Activated CD8-positive, alpha-beta memory T cell treated with anti-CD3 and anti-CD28 coated beads for 36 hours (primary cell): ENCODE measurements at regions not wholly inside any gene's neighbourhood (a gene's known extent, or its start where the extent isn't known, plus 50 kb on each side); places are given as distances from the start of the nearest gene placed in this dataset.

Experiments
- CTCF ChIA-PET: fragments of 350-600 bp; sonication (Branson Sonifier 250); formaldehyde crosslinking; loops from one replicate; lab custom pipeline; 2021; ENCODE audit warnings: antibody characterized with exemption; lab: Charles Lee
- POLR2A ChIA-PET: fragments of 350-600 bp; sonication (Branson Sonifier 250); formaldehyde crosslinking; loops from one replicate; lab custom pipeline; 2021; ENCODE audit warnings: antibody characterized with exemption; lab: Charles Lee

DNA sequence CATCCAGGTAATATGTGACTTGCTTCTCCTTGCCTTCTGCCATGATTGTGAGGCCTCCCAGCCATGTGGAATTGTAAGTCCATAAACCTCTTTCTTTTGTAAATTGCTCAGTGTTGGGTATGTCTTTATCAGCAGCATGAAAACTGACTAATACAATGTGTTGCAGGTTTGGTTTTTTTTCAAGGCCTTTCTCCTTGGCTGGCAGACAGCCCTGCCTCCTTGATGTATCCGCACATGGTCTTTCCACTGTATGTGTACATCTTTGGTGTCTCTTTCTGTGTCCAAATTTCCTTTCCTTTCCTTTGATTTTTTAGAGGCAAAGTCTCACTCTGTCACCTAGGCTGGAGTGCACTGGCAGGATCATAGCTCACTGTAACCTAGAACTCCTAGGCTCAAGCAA is 260.1 kb downstream of the TUSC7 start:
- CTCF ChIA-PET: no interaction called here
- POLR2A ChIA-PET: no interaction called here

DNA sequence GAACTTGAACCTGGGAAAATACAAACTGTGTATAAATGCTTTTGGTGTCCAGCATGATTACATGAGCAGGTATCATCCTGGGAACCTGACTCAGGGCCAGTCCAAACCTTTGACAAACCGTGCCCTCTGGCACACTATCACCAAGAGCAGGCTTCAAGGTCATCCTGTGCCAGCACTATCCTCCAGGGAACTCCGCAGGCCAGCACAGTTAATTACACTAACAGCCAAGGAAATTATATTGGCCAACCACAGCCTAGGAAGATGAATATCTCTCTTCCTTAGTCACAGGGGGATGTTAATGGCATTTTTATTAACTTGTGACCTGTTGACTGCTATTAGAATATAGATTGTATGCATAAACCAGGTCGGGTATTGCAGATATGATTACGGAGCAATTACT is 262.0 kb downstream of the TUSC7 start:
- ChIA-PET CTCF (no interaction called here), POLR2A (no interaction called here)

DNA sequence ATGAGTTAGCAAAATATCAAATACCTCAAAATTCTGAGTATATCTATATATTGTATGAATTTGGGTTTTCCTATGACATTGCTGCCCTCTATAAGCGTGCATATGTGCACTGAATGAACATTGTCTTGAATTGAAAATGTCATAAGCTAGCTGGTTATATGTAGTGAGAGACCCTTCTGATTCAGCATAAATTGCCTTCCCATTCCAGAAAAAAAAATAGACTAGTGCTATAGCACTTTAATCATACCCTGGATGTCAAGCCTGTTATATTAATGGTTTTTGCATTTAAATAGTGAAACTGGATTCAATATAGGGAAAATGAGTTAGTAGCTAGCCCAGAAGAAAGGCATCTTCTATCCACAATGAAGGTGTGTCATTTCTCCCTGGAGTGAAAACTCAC is 265.1 kb downstream of the TUSC7 start:
- ChIA-PET CTCF (no interaction called here), POLR2A (no interaction called here)

DNA sequence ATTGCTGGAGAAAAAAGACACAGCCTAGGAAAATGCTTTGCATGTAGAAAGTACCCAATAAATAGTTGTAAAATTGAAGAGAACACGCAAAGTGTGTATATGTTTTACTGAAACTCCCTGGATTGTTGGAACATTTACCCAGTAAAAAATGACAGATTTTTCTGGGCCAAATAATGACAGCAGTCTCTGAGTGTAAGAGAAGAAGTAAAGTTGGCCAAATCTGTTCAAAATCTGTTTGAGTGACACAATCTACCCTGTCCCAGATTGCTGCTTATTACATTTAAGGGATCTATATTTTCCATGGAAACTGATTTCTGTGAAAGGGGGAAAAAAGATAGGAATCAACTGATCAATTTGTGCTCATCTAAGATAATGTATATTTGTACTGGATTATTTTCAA is 267.9 kb downstream of the TUSC7 start:
- ChIA-PET POLR2A (no interaction called here), CTCF (no interaction called here)

DNA sequence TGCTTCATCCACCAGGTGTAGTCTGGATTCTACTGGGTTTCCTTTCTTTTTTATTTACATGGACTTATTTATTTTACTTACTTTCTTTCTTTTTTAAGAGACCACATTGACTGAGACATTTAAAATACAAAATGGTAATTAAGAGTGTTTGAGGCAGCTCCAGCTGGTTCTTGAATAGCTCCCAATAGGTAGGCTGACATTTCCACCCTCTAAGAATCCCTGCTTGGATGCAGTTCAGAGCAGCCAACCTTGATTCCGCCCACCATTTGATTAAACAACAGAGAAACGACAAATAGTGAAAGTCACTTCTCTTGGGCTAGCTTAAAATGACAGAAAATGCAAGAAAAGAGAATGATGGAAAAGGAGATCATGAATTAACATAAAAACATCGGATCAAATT is 270.5 kb downstream of the TUSC7 start:
- POLR2A ChIA-PET: no interaction called here
- CTCF ChIA-PET: no interaction called here

DNA sequence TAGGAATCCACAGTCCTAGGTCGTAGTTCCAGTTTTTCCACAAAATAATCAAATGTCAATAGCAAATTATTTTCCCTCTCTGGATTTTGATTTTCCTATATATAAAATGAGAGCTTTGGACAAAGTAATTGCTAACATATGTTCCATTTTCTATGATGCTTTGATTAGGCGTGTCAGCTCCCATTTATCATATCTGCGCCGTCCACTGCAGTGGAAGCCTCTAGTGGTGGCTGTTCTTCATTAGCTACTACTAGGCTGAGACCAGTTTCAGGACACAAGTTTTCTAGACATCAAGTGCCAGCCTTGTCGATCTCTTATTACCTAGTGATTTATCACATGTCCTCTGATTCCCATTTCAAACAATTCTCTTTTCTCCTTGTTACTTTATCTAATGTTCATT is 271.5 kb downstream of the TUSC7 start:
- ChIA-PET CTCF (no interaction called here), POLR2A (no interaction called here)

DNA sequence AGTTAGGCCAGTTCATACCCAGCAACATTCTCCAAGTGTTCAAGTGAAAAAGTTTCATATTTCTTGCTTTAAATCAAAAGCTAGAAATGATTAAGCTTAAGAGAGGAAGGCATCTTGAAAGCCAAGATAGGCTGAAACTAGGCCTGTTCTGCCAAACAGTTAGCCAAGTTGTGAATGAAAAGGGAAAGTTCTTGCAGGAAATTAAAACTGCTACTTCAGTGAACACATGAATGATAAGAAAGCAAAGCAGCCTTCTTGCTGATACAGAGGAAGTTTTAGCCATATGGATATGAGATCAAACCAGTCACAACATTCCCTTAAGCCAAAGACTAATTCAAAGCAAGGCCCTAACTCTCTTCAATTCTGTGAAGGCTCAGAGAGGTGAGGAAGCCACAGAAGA is 274.7 kb downstream of the TUSC7 start:
- POLR2A ChIA-PET: no interaction called here

DNA sequence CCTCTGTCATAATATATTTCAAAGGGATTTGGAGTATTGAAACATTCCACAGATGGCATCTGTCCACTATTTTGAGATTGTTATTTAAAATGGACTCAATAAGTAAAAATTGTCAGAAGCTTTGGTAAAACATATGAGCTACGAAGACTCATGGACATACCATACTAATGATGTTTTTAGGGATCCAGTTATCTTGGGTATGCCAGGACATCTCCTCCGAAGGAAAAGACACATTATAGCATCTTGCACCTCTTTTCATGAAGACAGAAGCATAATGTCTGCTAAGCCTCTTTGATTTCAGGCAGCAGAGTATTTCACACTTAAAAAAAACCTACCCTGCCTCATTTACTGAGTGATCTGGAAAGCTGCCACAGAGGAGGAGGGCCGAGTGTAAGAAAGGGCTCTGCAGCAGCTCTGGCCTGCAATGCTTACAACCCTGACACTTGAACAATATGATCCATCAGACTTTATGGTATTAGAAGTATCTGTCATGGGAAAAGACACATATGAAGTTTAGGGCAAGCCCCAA is 284.8 kb downstream of the TUSC7 start:
- ChIA-PET POLR2A (no interaction called here), CTCF (no interaction called here)

More for the DNA sequence above, 274.7 kb downstream of the TUSC7 start:
- CTCF ChIA-PET: no interaction called here

DNA sequence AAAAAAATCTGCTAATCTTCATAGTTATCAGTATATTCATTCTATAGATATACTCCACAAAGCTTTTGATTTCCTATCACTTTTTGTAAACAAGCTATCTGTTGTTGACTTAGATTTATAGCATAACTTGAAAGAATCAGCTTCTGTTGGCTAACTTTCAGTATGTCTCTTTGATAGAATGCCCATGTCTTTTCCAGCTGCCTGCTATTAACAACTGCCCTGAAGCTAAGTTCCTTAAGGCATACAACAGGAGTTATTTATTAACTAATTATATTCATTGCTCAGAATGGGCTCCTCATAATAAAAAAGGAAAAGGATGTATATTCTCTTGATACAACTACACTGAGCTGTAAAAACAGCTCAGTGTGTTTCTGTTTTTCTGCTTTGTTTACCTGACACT is 293.9 kb downstream of the TUSC7 start:
- ChIA-PET CTCF (no interaction called here), POLR2A (no interaction called here)

DNA sequence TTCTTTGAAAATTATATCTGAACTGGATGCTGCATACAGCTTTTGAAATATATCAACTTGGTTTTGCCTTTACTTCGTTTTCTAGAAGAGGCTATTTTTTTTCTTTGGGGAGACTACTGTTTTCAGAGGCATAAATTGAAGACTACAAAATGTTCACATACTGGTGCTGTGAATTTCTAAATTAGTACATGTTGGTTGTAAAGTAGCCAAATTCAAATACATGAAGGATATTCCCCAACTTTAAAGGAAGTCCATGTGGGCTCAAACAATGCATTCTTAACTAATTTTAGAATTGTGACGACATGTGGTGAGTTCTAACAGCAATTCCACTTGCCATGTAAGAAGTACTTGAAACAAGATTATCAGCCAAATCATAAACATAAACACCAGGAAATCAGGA is 295.7 kb downstream of the TUSC7 start:
- CTCF ChIA-PET: no interaction called here
- POLR2A ChIA-PET: no interaction called here

DNA sequence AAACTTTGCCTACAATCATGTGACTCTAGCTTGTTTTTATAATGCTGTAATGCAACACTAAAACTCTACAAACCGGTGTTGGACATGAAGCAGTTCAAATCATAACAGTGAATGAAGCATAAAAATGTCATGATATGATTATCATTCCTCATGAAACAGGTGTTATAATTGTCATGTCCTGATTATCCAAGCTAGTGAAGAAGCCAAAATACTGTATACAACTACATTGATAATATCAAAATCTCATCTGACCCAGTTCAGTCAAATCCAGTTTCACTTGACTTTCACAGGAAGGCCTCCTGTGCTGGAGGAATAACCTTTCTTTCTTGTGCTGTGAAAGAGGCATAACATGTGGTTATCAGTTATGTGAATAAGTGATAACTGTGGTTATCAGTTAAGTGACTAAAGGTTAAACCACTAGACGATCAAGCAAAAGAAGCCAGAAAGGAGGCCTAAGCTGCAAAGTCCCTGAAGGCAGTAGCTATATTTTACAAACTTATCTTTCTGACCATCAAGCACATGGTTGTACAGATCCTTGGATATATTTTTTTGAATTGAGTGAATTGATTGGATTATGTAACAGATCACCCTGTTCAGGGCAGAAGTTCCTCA is 296.4 kb downstream of the TUSC7 start:
- CTCF ChIA-PET: no interaction called here

DNA sequence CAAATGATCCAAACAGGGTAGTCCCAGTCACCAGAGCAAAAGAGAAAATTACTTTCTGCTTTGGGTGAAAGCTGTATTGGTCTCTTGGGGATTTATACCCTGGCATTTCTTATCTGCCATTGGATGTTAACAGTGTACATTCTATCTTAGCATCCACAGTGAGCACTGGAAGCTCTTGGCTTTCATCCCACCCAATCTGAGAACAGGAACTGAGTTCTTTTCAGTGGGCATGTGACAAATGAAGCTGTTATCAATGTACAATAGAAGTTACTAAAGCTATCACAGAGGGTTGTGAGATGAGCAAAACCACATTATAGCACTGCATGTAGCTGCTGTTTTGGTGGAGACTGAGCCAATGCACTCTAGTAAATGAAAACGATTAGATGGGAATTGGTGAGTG is 300.7 kb downstream of the TUSC7 start:
- ChIA-PET CTCF (no interaction called here), POLR2A (no interaction called here)

More for the DNA sequence above, 296.4 kb downstream of the TUSC7 start:
- POLR2A ChIA-PET: no interaction called here

DNA sequence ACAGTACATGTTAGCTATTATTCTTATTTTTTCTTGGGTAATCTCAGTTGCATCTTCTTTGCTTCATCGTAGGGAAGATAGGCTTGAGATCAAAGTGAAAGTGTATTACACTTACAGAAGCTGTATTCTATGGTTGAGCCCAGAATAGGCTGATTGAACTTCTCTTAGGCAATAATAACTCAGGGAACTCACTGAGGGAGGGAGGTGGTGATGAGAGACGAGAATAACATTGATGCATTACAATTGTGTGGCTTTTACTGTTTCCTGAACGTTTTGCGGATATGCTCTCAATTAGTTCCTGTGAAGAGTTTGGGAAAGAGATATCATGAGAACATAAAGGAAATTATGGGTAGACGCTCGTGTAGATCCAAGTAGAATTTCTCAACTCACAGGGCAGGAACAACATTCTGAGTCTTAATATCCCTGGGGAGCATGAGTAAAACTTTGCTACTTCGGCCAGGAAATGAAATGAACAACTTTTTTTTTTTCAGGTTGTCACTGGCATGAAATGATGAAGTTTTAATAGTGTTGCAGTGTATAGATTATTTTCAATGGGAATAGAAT is 302.2 kb downstream of the TUSC7 start:
- ChIA-PET CTCF (no interaction called here), POLR2A (no interaction called here)

DNA sequence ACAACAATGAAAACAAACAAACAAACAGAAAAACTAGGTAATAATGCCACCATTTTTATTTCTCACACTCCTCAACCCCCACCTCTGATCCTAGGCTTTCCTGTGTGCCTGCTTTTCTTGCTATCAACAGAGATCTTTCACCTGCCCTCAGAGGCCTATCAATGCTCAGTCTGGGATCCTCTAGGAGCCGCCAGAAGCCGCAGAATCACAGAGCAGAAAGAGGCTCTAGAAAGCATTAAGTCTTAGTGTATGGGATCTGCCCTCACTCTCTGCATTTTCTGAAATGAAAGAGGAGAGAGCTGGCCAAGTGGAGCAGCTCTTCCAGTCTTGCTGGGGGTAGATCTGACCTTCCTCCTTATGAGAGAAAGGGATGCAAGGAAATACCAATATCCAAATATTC is 306.8 kb downstream of the TUSC7 start:
- ChIA-PET CTCF (no interaction called here), POLR2A (no interaction called here)

DNA sequence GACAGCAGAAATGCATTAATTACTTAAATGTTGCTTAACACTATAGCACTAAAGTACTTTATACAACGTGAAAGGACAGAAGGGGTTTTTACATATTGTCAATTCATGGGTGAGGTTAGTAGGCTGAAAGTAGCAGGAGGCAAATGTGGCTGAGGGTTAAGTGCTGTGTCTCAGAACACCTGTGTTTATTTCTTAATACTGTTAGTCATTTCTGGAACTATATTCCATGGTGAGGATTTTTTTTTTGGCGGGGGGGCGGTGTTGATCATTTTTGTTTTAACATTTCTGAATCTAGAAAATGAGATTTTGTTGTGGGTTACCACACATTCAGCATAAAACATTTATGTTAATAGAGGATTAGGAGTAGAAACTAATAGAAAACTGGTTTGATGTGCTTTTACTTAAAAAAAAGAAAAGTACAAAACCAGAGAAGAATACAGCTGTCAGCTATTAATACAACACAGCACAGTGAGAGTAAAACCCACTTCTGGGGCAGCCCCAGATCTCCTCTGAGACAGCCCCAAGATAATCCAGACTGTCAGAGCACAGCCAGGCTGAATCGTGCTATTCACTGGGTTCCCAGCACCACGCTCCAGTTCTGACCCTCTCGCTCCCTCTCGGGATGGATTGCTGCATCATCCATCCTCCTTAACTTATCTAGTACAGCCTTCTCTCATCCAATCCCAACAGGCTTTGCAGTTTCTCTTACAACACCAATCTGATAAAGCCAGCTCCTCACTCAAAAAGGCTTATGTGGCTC is 307.7 kb downstream of the TUSC7 start:
- POLR2A ChIA-PET: no interaction called here
- CTCF ChIA-PET: no interaction called here

DNA sequence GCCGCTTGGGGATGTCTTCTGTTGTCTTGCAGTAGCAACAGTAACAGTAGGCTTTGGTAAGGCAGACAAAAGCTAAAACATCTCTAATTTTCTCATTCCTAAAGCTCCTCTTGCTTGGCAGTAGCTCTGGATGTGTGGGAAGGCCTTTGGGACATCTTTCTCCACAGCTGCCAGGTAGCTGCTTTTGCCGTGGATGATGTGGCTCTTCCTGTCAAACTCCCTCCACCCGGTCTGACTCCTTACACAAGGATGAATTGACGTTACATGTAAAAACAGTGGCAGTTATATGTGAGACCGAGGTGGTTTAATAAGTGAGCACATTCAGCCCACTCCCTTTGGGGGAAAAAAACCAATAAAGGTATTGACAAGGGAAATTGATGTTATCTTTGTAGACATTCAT is 309.1 kb downstream of the TUSC7 start:
- ChIA-PET CTCF (interaction anchor here (0.6 kb wide), 1 partner anchor 38 kb away, joined by 3 read pairs; no protein-coding TSS in a partner anchor), POLR2A (no interaction called here)

DNA sequence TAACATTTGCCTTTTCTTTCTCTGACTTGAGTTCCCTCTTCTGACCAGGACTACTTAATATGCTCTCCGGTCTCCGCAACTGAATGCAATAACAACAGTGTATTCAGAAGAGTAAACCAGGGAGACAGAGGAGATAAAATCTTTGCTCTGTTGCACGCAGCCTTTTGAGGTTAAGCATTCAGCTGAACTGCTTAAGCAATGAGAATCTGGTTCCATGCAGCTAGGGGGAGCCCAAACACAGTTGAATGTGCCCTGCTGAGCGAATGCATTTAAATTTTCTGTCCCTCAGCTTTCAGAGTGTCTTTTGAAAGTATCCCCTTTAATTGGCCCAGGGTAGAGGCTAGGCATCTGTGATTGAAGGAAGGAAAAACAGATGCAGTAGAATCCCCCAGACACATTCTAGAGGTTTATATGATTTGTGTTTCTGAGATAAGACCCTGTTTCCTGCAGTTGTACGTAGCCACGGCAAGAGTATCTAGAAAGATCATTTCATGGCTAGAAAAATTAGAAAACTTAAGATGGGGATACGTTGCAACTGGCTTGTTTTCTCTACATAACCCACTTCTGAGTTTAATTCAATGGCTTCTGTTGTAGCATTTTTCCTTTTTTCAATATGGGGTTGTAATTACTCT is 309.6 kb downstream of the TUSC7 start:
- CTCF ChIA-PET: no interaction called here
- POLR2A ChIA-PET: no interaction called here

DNA sequence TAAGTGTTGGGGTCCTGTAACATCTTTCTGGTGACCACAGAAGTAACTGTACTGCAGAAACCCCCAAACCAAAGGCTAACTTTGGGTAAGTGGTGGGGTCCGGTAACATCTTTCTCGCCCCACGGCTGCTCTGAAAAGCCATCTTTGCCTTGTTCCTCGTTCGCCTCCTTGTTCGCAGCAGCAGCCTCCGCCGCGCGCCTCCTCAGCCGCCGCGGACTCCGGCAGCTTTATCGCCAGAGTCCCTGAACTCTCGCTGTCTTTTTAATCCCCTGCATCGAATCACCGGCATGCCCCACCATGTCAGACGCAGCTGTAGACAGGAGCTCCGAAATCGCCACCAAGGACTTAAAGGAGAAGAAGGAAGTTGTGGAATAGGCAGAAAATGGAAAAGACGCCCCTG is 316.8 kb downstream of the TUSC7 start:
- CTCF ChIA-PET: interaction anchor here (0.7 kb wide), 1 partner anchor 1474 kb away, joined by 3 read pairs; no protein-coding TSS in a partner anchor
- POLR2A ChIA-PET: no interaction called here

DNA sequence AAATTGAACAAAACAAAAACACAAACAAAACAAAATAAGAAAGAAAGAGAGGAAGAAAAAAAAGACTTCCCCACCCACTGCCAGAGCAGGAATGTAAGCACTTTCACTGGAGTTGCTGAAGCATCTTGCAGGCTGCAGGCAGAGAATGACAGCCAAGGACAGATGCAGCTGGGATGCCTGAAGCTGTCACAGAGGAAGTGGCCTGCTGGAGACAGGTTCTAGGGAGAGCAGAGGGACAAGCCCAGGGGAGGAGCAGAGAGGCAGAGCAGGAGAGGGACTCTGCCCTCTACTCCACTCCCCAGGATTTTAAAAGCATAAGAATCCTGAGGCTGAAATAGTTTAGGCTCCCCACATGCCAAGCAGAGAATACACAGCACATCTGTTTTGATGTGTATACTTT is 326.2 kb downstream of the TUSC7 start:
- POLR2A ChIA-PET: no interaction called here
- CTCF ChIA-PET: no interaction called here

DNA sequence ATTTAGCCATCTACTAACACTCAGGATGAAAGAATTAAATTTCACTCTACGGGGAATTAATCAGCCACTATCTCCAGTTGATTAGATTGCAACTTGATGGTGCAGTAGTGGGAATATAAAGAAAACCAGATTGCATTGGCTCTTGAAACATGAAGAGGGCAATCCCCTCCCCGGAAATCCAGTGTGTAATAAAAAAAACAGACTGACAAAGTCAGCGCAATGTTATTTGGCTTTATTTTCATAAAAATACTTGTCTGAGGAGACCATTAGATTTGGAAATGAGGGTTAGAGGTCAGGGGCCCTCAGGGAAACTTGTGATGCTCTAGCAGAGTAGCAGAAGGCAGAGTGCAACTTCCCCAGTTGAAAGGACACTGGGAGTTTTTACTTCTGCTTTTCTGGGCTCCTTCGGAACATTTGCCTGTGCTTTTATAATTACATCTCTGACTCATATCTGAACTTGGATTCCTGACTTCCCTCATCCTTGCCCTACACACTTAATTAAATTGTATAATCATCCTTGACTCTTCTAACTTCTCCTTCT is 326.8 kb downstream of the TUSC7 start:
- ChIA-PET POLR2A (no interaction called here), CTCF (no interaction called here)
